ENCODE measurements at regions not wholly inside any gene's neighbourhood (a gene's known extent, or its start where the extent isn't known, plus 50 kb on each side); places are given as distances from the start of the nearest gene placed in this dataset.

- TF ChIP-seq, protein P1, sequence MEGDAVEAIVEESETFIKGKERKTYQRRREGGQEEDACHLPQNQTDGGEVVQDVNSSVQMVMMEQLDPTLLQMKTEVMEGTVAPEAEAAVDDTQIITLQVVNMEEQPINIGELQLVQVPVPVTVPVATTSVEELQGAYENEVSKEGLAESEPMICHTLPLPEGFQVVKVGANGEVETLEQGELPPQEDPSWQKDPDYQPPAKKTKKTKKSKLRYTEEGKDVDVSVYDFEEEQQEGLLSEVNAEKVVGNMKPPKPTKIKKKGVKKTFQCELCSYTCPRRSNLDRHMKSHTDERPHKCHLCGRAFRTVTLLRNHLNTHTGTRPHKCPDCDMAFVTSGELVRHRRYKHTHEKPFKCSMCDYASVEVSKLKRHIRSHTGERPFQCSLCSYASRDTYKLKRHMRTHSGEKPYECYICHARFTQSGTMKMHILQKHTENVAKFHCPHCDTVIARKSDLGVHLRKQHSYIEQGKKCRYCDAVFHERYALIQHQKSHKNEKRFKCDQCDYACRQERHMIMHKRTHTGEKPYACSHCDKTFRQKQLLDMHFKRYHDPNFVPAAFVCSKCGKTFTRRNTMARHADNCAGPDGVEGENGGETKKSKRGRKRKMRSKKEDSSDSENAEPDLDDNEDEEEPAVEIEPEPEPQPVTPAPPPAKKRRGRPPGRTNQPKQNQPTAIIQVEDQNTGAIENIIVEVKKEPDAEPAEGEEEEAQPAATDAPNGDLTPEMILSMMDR (IDR thresholded peaks at IDR 0.05) = no peak
- TF ChIP-seq EP300 (IDR thresholded peaks at IDR 0.05) = no peak
Measured at GRCh38 chr2:184256611-184257010, 341.7 kb upstream of the ZNF804A start.

Data from suprapubic skin (tissue), 3 donors.